NT2/D1 (cell line): ENCODE measurements at regions not wholly inside any gene's neighbourhood (a gene's known extent, or its start where the extent isn't known, plus 50 kb on each side); places are given as distances from the start of the nearest gene placed in this dataset.

Experiments
- YY1 ChIP-seq: IDR thresholded peaks from 2 replicates; pipeline ENCODE4 v1.6.1; 2011; ENCODE audit not compliant: insufficient read length, insufficient read depth
- ZNF274 ChIP-seq: IDR thresholded peaks from 2 replicates; pipeline ENCODE4 v1.6.1; 2011; ENCODE audit warnings: mild to moderate bottlenecking, low read depth, low read length

DNA sequence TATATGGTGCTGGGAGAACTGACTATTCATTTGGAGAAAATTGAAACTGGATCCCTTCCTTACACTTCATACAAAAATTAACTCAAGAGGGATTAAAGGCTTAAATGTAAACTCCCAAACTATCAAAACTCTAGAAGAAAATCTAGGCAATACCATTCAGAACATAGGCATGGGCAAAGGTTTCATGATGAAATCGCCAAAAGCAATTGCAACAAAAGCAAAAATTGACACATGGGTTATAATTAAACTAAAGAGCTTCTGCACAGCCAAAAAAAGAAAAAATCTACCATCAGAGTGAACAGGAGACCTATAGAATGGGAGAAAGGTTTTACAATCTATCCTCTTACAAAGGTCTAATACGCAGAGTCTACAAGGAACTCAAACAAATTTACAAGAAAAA is 851.3 kb upstream of the MAN1A1 start:
- TF ChIP-seq YY1: no peak
- no peak for TF ChIP-seq ZNF274
